GM18858 (cell line): ENCODE measurements at regions not wholly inside any gene's neighbourhood (a gene's known extent, or its start where the extent isn't known, plus 50 kb on each side); places are given as distances from the start of the nearest gene placed in this dataset.

Experiments
- ATAC-seq: cut with Tn5 transposase; IDR thresholded peaks from one replicate; pipeline ENCODE4 v1.9.1; 2021; ENCODE audit not compliant: unreplicated experiment

GRCh38 chr3:186487819-186488218 lies 56.4 kb downstream of the CRYGS start:
- no peak for ATAC-seq

GRCh38 chr3:186487037-186487436 lies 57.1 kb downstream of the CRYGS start:
- no peak for ATAC-seq

- ATAC-seq, result no peak
Measured at GRCh38 chr3:186483611-186484340, 60.4 kb downstream of the CRYGS start.

DNA sequence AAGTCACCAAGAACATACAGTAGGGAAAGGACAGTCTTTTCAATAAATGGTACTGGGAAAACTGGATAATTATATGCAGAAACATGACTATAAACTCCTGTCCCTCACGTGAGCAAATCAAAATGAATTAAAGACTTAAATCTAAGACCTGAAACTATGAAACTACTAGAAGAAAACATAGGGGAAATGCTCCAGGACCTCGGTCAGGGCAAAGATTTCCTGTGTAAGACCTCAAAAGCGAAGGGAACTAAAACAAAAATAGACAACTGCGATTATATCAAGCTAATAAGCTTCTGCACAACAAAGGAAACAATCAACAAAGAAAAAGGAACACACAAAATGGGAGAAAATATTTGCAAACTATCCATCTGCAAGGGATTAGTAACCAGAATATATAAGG lies 62.7 kb downstream of the CRYGS start:
- ATAC-seq, result no peak

GRCh38 chr3:186477876-186478275 lies 66.3 kb downstream of the CRYGS start:
- ATAC-seq, result no peak

GRCh38 chr3:186477033-186477432 lies 67.1 kb downstream of the CRYGS start:
- ATAC-seq, result no peak

DNA sequence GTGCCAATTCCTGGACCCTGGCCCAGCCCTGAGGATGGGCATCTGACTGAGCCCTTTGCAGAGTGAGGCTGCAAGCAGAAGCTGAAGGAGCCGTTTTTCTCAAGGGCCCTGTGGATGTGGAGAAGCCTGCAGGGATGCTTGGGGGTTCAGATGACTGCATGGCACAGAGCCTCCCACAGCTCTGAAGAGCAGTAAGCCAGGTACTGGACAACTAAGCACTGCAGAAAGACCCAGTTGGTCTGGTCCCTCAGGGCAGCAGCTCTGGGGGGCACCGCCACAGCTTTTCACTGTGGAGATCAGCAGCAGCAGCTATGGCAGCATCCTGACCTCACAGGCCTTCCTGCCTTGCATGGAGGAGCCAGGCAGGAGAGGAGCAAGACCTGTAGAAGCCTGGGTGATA lies 67.6 kb downstream of the CRYGS start:
- ATAC-seq, result no peak

GRCh38 chr3:186476044-186476468 lies 68.1 kb downstream of the CRYGS start:
- ATAC-seq, result no peak

GRCh38 chr3:186473166-186473565 lies 71.0 kb downstream of the CRYGS start:
- no peak for ATAC-seq

DNA sequence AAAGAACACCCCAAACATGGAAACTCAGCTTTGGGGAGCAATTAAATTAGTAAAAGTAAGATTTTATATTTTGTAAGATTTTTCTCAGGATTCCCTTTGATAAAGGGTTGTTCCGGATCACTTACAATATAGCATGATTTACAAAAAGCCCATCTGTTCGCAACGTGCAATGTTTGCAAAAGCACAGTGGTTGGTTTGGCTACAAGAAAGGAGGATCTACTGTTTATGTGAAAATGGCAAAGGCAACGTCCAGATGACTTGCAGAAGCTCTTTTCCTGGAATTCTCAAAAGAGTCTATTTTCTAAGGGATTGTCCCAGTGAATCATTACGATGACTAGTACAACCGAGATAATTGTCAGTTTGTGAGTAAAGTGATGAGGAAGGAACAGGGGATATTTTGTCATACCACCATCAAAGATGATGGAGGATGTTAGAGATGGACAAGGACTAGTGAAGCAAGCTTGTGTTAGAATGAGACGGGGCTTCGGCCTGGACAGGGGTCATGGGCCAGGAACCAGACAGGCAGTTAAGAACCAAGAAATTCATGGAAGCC lies 71.6 kb downstream of the CRYGS start:
- no peak for ATAC-seq

- no peak for ATAC-seq
Measured at GRCh38 chr3:186471771-186472170, 72.4 kb downstream of the CRYGS start.

DNA sequence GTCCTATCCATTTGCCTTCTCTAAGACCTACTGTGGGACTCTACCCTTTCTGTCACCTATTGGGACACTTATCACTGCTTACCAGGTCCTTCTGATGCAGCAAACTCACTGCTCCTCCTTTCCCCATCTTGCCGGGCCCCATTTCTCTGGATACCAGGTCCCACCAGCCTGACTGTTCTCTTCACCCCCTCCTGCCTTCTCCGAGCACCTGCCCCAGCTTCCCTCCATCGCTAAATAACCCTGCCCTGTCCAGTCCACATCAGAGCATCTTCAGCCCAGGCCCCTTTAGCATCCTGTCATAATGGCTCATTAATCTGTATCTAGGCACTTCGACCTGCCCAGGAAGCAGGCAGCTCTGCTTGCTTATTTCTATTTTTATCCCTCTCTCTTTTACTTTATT lies 74.7 kb downstream of the CRYGS start:
- no peak for ATAC-seq

DNA sequence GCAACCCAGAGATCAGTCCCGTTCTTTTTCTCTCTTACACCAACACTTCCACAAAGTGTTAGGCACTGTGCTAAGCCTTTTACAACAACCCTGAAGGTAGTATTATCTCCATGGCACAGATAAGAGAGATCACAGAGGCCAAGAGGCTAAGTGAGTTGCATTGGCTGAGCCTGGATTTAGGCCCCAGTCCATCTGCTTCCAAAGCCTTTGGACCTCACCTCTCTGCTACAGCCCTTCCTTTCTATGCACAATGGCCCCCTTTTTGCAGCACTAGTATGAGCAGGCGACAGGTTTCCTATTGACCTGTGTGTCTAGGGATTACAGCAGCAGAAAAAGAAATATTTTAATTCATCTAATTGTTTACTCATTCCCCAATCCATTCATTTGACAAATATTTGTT lies 76.2 kb downstream of the CRYGS start:
- ATAC-seq, result no peak

DNA sequence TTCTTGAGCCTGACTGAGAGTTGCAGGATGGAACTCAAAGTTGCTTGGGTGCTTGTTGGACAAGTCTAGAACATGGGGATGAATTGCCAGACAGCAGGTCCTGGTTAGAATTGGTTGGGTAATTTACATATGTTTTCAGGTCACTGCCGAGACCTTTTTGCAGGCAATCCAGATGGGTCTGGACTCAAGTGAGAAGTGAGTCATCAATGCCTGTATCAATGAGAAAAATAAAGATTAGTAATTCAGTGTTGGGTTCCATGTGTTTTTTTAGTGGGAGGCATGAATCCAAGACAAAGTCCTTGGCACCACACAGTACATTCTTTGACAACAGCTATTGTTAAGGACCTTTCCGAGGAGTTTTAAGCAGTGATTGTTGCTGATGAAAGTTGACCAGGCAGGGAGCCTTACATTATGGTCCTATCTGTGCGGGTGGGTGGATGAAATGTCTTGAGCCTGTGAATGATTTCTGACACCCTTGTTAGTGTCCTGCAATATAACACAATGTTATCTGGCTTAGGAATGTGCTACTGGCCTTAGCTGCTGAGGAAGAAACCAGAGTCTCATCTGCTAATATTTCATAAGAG lies 77.7 kb downstream of the CRYGS start:
- no peak for ATAC-seq

DNA sequence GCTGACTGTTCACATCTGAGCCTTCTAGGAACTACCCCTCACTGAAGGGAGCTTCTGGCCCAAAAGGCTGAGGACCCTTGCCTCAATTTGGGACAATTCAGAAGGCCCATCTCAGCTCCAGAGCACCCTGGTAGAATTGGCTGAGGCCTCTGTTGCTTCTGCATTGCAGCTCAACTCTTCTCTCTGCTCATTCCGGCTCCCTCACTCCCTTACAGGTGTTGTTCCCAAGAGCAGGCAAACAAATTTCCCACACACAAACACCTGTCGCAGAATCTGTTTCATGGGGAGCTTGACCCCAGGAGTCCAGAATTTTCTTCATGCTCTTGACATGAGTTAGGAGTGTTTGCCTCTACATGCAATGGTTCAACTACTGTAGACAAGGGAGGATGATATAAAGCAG lies 78.7 kb downstream of the CRYGS start:
- no peak for ATAC-seq

- no peak for ATAC-seq
Measured at GRCh38 chr3:186464424-186465093, 79.6 kb downstream of the CRYGS start.

DNA sequence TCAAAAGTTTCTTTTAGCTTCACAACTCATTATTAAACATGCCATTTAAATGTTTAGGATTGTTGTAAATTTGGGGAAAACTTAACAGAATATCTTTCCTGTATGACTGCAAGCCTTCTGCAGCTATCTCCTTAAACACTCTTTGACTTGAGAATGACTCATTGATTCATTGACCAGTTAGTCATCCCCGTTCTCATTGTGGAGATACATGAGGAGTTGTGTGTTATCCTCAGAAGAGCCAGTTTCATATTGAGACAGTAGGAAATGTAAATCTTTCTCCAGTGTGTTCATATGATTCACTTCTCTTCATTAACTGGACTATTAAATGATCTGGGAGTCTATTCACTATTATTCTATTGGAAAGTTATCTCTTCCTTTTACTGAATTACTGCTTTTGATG lies 83.0 kb downstream of the CRYGS start:
- no peak for ATAC-seq

GRCh38 chr3:186459108-186459467 lies 85.1 kb downstream of the CRYGS start:
- ATAC-seq, result no peak

DNA sequence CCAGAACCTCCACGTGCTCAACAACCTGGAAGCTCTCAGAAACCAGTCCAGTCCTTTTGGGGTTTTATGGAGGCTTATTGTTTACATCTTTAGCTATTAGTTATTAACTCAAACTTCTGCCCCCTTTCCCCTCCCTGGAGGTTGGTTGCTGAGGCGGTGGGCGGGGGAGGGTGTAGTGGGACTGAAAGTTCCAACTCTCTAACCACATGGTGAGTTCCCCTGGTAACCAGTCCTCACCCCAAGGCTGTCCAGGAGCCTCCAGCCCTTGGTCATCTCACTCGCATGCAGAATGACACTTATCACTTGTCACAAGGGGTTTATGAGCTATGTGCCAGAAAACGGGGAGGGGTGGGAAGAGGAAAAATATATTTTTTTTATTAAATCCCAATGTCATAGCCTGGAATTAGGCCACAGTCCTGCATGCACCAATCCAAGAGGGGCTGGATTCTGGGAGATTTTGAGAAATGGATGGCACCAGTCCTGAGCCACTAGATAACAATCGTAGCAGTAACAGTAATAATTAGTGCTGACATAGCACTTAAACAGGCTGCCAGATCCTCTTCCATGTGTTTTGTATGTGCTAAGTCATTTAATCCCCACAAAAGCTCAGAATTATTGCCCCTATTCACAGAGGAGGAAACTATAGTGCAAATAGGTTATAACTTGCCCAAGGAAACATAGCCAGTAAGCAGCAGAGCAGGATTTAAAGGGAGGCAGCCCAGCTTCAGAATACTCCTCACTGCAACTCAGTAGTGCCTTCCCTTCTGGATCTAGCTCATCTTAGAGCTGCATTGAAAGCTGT lies 85.7 kb downstream of the CRYGS start:
- ATAC-seq, result no peak

- no peak for ATAC-seq
Measured at GRCh38 chr3:186457236-186457635, 86.9 kb downstream of the CRYGS start.

DNA sequence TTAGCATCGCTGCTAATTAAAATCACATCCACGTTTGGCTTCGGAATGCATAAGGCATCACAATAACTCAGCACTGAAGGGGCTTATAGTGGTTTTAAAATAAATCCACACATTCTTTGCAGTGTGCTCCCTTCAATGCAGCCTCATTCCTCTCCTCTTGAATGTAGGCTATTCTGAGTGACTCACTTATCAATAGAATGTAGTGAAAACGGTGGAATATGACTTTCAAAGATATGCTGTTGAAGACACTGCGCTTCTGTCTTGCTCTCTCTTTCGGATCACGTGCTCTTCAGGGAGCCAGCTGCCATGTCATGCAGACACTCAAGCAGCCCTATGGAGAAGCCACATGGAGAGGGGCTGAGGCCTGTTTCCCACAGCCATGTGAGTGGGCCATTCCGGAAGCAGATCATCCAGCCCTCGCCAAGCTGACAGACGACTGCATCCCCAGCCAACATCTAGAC lies 87.4 kb downstream of the CRYGS start:
- ATAC-seq, result no peak
